KMS-11 (cell line): ENCODE measurements at regions not wholly inside any gene's neighbourhood (a gene's known extent, or its start where the extent isn't known, plus 50 kb on each side); places are given as distances from the start of the nearest gene placed in this dataset.
"Not testable (repeated sequence)": the region's sequence is repeated elsewhere in the genome, so short reads cannot be mapped to it uniquely, and the experiment has no call there.

Source experiments
- H2AFZ ChIP-seq: fragments of 200-600 bp; sonication (generic); 2 replicates; pipeline ENCODE4 v1.6.1; 2016; ENCODE audit warnings: antibody characterized with exemption, mixed run types, low read depth
- H3K27ac ChIP-seq: fragments of 200-600 bp; sonication (generic); 2 replicates; pipeline ENCODE4 v1.6.1; 2016; ENCODE audit warnings: mild to moderate bottlenecking, mixed run types
- H3K27me3 ChIP-seq: fragments of 200-600 bp; sonication (generic); 2 replicates; pipeline ENCODE4 v1.6.1; 2017; ENCODE audit warnings: mild to moderate bottlenecking, low read depth, mixed run types, moderate library complexity; ENCODE audit not compliant: insufficient read depth
- H3K36me3 ChIP-seq: fragments of 200-600 bp; sonication (generic); 2 replicates; pipeline ENCODE4 v1.6.1; 2017; ENCODE audit warnings: mild to moderate bottlenecking, mixed run types; ENCODE audit not compliant: insufficient read depth
- H3K4me1 ChIP-seq: fragments of 200-600 bp; sonication (generic); 2 replicates; pipeline ENCODE4 v1.6.1; 2016; ENCODE audit warnings: mild to moderate bottlenecking, low read depth, mixed run types; ENCODE audit not compliant: poor library complexity, severe bottlenecking
- H3K4me2 ChIP-seq: fragments of 200-600 bp; sonication (generic); 2 replicates; pipeline ENCODE4 v1.7.0; 2016; ENCODE audit warnings: mild to moderate bottlenecking, mixed run types
- H3K4me3 ChIP-seq: fragments of 200-600 bp; sonication (generic); IDR thresholded peaks from 2 replicates; pipeline ENCODE4 v1.6.1; 2017; ENCODE audit warnings: low read depth, low read length, mixed read lengths; ENCODE audit not compliant: insufficient read depth
- H3K79me2 ChIP-seq: fragments of 200-600 bp; sonication (generic); 2 replicates; pipeline ENCODE4 v1.6.1; 2016; ENCODE audit warnings: low read depth, mixed run types; ENCODE audit not compliant: insufficient read depth
- H3K9ac ChIP-seq: fragments of 200-600 bp; sonication (generic); 2 replicates; pipeline ENCODE4 v1.6.1; 2016; ENCODE audit warnings: mild to moderate bottlenecking, mixed run types
- H4K20me1 ChIP-seq: fragments of 200-600 bp; sonication (generic); 2 replicates; pipeline ENCODE4 v1.6.1; 2016; ENCODE audit warnings: mild to moderate bottlenecking, mixed run types; ENCODE audit not compliant: insufficient read depth
- CTCF ChIP-seq: fragments of 200-600 bp; sonication (generic); conservative IDR thresholded peaks from 2 replicates; pipeline ENCODE4 v1.6.1; 2017; ENCODE audit warnings: low read depth, mild to moderate bottlenecking, antibody characterized with exemption, low read length, moderate library complexity, mixed read lengths

GRCh38 chr17:74130276-74130675 lies 73.2 kb upstream of the RPL38 start:
- no peaks in the 10 kb centered on the region for H3K79me2 ChIP-seq
- H3K36me3 ChIP-seq = no peaks in the 10 kb centered on the region
- H3K4me2 ChIP-seq = no peak overlapping the region
- no peaks in the 10 kb centered on the region for H4K20me1 ChIP-seq
- H3K27me3 ChIP-seq = peaks cover 50% of the 10 kb centered on the region
- H3K9ac ChIP-seq = no peak overlapping the region
- no peak overlapping the region for H3K4me3 ChIP-seq
- TF ChIP-seq CTCF = no peak
- no peak overlapping the region for H2AFZ ChIP-seq
- H3K27ac ChIP-seq = no peak overlapping the region
- H3K4me1 ChIP-seq = no peaks in the 10 kb centered on the region

- no peak overlapping the region for H2AFZ ChIP-seq
- TF ChIP-seq CTCF = no peak
- H3K9ac ChIP-seq = no peak overlapping the region
- no peaks in the 10 kb centered on the region for H4K20me1 ChIP-seq
- H3K27me3 ChIP-seq = peaks cover 50% of the 10 kb centered on the region
- H3K36me3 ChIP-seq = no peaks in the 10 kb centered on the region
- H3K4me3 ChIP-seq = no peak overlapping the region
- no peak overlapping the region for H3K27ac ChIP-seq
- H3K79me2 ChIP-seq = no peaks in the 10 kb centered on the region
- no peaks in the 10 kb centered on the region for H3K4me1 ChIP-seq
- no peak overlapping the region for H3K4me2 ChIP-seq
Observed at GRCh38 chr17:74130841-74131240, 72.6 kb upstream of the RPL38 start.

GRCh38 chr17:74132354-74132753 lies 71.1 kb upstream of the RPL38 start:
- H2AFZ ChIP-seq = no peak overlapping the region
- no peak overlapping the region for H3K4me2 ChIP-seq
- H3K9ac ChIP-seq = no peak overlapping the region
- no peak overlapping the region for H3K4me3 ChIP-seq
- no peak for TF ChIP-seq CTCF
- H3K36me3 ChIP-seq = no peaks in the 10 kb centered on the region
- no peaks in the 10 kb centered on the region for H3K79me2 ChIP-seq
- H3K4me1 ChIP-seq = no peaks in the 10 kb centered on the region
- no peaks in the 10 kb centered on the region for H4K20me1 ChIP-seq
- no peak overlapping the region for H3K27ac ChIP-seq
- peaks cover 54% of the 10 kb centered on the region for H3K27me3 ChIP-seq

- Histone ChIP-seq H3K4me2 (no peak overlapping the region), H3K36me3 (no peaks in the 10 kb centered on the region), H2AFZ (no peak overlapping the region), H3K27me3 (peaks cover 58% of the 10 kb centered on the region), H3K9ac (no peak overlapping the region), H3K4me3 (no peak overlapping the region), H3K27ac (no peak overlapping the region), H3K4me1 (no peaks in the 10 kb centered on the region), H3K79me2 (no peaks in the 10 kb centered on the region), H4K20me1 (no peaks in the 10 kb centered on the region)
- no peak for TF ChIP-seq CTCF
Observed at GRCh38 chr17:74133740-74134139, 69.7 kb upstream of the RPL38 start.

- H3K79me2 ChIP-seq, H3K4me3 ChIP-seq, H3K27ac ChIP-seq, H3K4me1 ChIP-seq, H4K20me1 ChIP-seq, H3K9ac ChIP-seq, H3K4me2 ChIP-seq, H3K36me3 ChIP-seq, H2AFZ ChIP-seq: not testable (repeated sequence)
- H3K27me3 ChIP-seq = peaks cover 56% of the 10 kb centered on the region
Observed at GRCh38 chr17:74134234-74134633, 69.2 kb upstream of the RPL38 start.
